ENCODE measurements at regions not wholly inside any gene's neighbourhood (a gene's known extent, or its start where the extent isn't known, plus 50 kb on each side); places are given as distances from the start of the nearest gene placed in this dataset.
"Not testable (repeated sequence)": the region's sequence is repeated elsewhere in the genome, so short reads cannot be mapped to it uniquely, and the experiment has no call there.

DNA sequence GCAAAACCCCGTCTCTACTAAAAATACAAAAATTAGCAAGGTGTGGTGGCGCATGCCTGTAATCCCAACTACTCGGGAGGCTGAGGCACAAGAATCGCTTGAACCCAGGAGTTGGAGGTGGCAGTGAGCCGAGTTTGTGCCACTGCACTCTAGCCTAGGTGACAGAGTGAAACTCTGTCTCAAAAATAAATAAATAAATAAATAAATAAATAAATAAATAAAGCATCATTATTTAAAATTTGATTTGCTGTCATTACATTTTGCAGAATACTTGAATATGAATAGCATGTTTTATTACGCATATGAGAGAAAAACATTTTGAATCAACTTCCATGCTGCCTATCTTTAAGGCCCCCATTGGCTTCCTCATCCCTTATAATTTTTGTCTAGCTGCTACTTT, 53.4 kb upstream of the MED14 start:
- not testable (repeated sequence) for H3K4me3 ChIP-seq (ENCODE audit: low read depth, low read length)

DNA sequence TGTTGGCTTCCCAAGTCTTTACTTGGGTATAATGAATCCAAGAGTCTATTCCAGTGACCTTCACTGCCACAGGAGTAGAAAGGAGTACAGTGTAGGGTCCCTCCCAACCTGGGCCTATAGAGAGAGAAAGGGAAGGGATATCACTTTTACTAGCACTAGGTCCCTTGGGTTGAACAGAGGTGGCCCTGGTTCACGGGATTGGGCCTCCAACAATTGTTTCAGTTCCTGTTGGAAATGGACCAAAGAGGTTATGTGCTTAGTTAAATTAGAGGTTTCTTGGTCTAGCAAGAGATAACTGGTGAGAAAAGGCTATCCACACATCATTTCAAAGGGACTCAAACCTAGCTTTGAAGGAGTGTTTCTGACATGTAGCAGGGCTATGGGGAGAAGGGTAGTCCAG, 57.1 kb upstream of the MED14 start:
- TF ChIP-seq, protein P1, sequence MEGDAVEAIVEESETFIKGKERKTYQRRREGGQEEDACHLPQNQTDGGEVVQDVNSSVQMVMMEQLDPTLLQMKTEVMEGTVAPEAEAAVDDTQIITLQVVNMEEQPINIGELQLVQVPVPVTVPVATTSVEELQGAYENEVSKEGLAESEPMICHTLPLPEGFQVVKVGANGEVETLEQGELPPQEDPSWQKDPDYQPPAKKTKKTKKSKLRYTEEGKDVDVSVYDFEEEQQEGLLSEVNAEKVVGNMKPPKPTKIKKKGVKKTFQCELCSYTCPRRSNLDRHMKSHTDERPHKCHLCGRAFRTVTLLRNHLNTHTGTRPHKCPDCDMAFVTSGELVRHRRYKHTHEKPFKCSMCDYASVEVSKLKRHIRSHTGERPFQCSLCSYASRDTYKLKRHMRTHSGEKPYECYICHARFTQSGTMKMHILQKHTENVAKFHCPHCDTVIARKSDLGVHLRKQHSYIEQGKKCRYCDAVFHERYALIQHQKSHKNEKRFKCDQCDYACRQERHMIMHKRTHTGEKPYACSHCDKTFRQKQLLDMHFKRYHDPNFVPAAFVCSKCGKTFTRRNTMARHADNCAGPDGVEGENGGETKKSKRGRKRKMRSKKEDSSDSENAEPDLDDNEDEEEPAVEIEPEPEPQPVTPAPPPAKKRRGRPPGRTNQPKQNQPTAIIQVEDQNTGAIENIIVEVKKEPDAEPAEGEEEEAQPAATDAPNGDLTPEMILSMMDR (IDR thresholded peaks at IDR 0.05; ENCODE audit: borderline replicate concordance, insufficient read depth, low read depth, low read length) = no peak
- H3K4me3 ChIP-seq (ENCODE audit: low read depth, low read length) = no peak overlapping the region

DNA sequence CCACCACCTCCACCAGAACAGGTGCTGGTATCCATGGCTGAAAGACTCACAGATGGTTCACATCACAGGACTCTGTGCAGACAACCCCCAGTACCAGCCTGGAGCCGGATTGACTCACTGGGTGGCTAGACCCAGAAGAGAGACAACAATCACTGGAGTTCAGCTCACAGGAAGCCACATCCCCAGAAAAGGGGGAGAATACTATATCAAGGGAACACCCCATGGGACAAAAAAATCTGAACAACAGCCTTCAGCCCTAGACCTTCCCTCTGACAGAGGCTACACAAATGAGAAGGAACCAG, 59.4 kb upstream of the MED14 start:
- H3K4me3 ChIP-seq (ENCODE audit: low read depth, low read length) = not testable (repeated sequence)

DNA sequence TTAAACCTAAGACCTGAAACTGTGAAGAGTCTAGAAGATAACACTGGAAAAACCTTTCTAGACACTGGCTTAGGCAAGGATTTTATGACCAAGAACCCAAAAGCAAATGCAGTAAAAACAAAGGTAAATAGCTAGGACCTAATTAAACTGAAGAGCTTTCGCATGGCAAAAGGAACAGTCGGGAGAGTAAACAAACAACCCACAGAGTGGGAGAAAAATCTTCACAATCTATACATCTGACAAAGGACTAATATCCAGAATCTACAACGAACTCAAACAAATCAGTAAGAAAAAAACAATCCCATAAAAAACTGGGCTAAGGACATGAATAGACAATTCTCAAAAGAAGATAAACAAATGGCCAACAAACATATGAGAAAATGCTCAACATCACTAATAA, 64.4 kb upstream of the MED14 start:
- not testable (repeated sequence) for H3K4me3 ChIP-seq (ENCODE audit: low read depth, low read length)

DNA sequence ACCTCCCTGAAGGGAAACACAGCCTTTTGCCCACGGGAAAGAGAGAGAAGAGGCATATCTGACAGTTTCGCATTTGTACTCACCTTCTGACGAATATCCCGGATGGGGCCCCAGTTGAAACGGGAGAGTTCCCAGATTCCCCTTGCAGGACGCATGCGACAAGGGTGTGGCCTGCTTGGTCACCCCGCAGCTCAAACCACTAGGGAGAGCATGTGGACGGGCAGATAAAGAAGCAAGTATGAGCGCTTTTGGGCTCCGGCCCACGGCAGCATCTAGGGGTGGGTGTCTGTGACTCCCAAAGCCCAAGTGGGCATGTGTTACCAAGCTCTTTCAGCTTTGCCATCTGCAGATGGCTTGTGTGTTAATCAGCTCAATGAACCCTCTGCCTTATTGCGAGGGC, 70.1 kb upstream of the MED14 start:
- H3K4me3 ChIP-seq (ENCODE audit: low read depth, low read length) = no peak overlapping the region
- TF ChIP-seq, protein P1 (IDR thresholded peaks at IDR 0.05; ENCODE audit: borderline replicate concordance, insufficient read depth, low read depth, low read length) = no peak

DNA sequence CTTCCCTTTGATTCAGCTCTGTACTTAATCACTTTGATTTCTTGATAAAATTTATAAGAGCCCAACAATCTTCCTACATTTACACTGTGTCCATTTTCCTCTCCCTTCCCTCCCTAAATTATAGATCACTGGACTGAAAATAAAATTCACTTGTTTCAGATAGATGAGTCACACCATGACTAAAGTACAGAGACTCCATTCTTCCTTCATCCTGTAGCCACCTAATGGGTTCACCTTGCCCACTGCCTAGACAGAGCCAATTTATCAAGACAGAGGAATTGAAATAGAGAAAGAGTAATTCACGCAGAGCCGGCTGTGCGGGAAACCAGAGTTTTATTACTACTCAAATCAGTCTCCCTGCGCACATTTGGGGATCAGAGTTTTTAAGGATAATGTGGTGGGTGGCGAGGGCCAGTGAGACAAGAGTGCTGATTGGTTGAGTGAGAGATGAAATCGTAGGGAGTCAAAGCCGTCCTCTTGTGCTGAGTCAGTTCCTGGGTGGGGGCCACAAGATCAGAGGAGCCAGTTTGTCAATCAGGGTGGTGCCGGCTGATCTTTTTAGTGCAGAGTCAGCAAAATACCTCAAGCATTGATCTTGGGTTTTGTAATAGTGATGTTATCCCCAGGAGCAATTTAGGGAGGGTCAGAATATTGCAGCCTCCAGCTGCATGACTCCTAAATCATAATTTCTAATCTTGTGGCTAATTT, 71.3 kb upstream of the MED14 start:
- TF ChIP-seq, protein P1 (IDR thresholded peaks at IDR 0.05; ENCODE audit: borderline replicate concordance, insufficient read depth, low read depth, low read length) = no peak
- no peak overlapping the region for H3K4me3 ChIP-seq (ENCODE audit: low read depth, low read length)

DNA sequence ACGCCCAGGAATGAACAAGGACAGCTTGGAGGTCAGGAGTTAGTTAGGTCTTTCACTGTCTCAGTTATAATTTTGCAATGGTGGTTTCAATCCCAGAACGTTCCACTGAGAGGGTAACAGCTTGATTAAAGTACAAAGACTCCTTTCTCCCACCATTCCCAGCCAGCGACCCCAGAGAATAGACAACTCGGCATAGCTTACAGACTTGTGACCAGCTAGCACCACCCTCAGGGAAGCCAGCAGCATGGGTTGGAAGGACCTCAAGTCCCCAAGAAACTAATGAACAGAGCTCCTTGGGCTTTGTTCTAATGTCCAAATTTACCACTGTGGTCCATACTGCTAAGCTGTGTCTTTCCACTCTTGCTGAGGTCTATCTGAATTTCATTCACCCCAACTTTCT, 72.0 kb upstream of the MED14 start:
- TF ChIP-seq, protein P1 (IDR thresholded peaks at IDR 0.05; ENCODE audit: borderline replicate concordance, insufficient read depth, low read depth, low read length) = no peak
- no peak overlapping the region for H3K4me3 ChIP-seq (ENCODE audit: low read depth, low read length)

DNA sequence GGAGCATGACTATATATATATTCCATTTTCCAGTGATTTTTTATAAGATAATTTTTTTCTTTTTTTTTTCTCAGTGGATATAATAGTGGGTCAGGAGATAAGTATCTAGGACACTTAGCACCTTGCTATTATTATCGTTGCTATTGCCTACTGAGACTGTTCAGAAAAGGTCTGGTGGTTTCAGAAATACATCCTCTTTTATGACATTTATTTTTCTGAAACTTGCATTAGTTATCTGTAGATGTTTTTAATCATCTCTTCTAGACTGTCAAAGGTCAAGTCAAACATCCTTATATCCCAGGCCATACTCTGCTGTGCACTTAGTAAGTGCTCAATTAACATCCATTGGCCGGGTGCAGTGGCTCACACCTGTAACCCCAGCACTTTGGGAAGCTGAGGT, 72.9 kb upstream of the MED14 start:
- TF ChIP-seq, protein P1 (IDR thresholded peaks at IDR 0.05; ENCODE audit: borderline replicate concordance, insufficient read depth, low read depth, low read length) = no peak

DNA sequence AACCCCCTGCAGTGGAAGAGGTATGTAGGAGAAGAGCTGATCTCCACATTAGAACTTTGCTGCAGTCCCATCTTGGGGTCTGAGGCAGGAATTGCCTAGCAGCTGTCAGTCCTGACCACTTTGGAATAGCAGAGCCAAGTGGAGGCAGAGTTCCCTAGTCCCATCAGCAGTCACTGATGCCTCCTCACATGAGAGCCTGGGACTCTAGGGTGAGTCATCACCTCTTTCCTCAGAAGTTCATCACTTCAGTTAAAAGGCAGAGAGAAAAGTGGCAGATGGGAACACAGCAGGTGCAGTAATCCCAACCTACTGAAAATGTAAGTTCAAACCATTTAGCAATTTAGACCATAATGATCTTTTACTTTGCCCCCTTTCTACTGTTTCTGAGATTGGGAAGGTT, 73.9 kb upstream of the MED14 start:
- TF ChIP-seq, protein P1 (IDR thresholded peaks at IDR 0.05; ENCODE audit: borderline replicate concordance, insufficient read depth, low read depth, low read length) = no peak
- no peak overlapping the region for H3K4me3 ChIP-seq (ENCODE audit: low read depth, low read length)

More for the DNA sequence above, 72.9 kb upstream of the MED14 start:
- no peak overlapping the region for H3K4me3 ChIP-seq (ENCODE audit: low read depth, low read length)

DNA sequence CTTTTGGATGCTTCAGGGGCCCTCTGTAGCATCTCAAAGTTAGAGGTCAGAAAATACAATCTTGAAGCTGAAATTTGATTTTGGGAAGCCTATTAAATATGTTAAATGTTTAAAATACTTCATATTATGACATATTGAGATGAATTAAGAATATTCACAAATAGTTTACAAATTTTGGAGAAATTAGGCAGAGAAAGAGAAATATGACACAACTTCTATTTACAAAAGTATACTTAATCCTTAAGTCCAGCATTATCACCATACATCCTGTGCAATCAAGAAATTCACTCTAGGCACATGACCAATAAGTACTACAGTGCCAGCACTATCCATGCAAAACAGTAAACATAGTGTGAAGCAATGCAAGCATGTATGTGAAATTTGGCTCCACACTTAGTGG, 79.7 kb upstream of the MED14 start:
- not testable (repeated sequence) for H3K4me3 ChIP-seq (ENCODE audit: low read depth, low read length)

Data from GM12875 (cell line).